ENCODE measurements at regions not wholly inside any gene's neighbourhood (a gene's known extent, or its start where the extent isn't known, plus 50 kb on each side); places are given as distances from the start of the nearest gene placed in this dataset.

DNA sequence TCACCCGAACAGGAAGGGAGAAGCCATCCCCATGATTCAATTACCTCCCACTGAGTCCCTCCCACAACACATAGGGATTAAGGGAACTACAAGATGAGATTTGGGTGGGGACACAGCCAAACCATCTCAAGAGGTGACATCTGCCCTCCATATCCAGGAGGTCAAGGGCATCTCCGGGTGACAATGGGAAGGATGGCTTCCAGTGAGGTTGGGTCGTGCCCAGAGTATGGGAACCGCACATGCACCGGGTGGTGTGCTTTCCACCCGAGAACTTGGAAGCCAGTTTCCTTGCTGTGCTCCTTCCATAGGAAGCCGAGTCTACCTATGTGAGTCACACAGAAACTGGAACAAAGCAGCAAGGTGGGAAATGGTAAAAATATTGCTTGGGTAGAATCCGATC is 216.9 kb upstream of the SALL3 start:
- H3K9me3 Mint-ChIP-seq = peaks cover 8% of the 10 kb centered on the region
- DNase-seq (ENCODE audit: low spot score) = no peak
- H3K36me3 Mint-ChIP-seq (ENCODE audit: low read depth) = no peaks in the 10 kb centered on the region
- H3K27me3 Mint-ChIP-seq (ENCODE audit: low read depth) = no peaks in the 10 kb centered on the region
- no peak overlapping the region for H3K4me3 Mint-ChIP-seq
- no peak overlapping the region for H3K27ac Mint-ChIP-seq
- H3K4me1 Mint-ChIP-seq (ENCODE audit: low read depth) = no peaks in the 10 kb centered on the region

DNA sequence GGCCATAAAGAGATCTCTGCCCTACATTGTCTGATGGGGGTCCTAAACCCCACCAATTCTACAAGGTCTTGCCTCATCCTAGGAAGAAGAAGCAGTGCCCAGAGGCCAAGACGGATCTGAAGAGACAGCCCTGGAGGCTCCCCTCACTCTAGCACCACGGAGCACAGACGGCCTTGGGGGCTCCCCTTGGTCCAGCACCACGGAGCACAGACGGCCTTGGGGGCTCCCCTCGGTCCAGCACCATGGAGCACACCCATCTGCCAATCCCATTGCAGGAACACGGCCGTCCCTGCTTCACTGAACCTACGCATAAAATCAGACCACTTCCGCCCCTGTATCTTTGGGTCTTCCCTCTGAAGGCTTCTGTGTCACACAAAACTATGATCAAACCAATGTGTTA is 215.1 kb upstream of the SALL3 start:
- no peak overlapping the region for H3K27ac Mint-ChIP-seq
- no peak overlapping the region for H3K4me3 Mint-ChIP-seq
- H3K36me3 Mint-ChIP-seq (ENCODE audit: low read depth) = no peaks in the 10 kb centered on the region
- peaks cover 8% of the 10 kb centered on the region for H3K9me3 Mint-ChIP-seq
- no peak for DNase-seq (ENCODE audit: low spot score)
- H3K4me1 Mint-ChIP-seq (ENCODE audit: low read depth) = no peaks in the 10 kb centered on the region
- no peaks in the 10 kb centered on the region for H3K27me3 Mint-ChIP-seq (ENCODE audit: low read depth)

GRCh38 chr18:78765142-78765541 is 214.5 kb upstream of the SALL3 start:
- peaks cover 8% of the 10 kb centered on the region for H3K9me3 Mint-ChIP-seq
- H3K27me3 Mint-ChIP-seq (ENCODE audit: low read depth) = no peaks in the 10 kb centered on the region
- DNase-seq (ENCODE audit: low spot score) = no peak
- H3K36me3 Mint-ChIP-seq (ENCODE audit: low read depth) = no peaks in the 10 kb centered on the region
- H3K4me1 Mint-ChIP-seq (ENCODE audit: low read depth) = no peaks in the 10 kb centered on the region
- no peak overlapping the region for H3K4me3 Mint-ChIP-seq
- no peak overlapping the region for H3K27ac Mint-ChIP-seq

DNA sequence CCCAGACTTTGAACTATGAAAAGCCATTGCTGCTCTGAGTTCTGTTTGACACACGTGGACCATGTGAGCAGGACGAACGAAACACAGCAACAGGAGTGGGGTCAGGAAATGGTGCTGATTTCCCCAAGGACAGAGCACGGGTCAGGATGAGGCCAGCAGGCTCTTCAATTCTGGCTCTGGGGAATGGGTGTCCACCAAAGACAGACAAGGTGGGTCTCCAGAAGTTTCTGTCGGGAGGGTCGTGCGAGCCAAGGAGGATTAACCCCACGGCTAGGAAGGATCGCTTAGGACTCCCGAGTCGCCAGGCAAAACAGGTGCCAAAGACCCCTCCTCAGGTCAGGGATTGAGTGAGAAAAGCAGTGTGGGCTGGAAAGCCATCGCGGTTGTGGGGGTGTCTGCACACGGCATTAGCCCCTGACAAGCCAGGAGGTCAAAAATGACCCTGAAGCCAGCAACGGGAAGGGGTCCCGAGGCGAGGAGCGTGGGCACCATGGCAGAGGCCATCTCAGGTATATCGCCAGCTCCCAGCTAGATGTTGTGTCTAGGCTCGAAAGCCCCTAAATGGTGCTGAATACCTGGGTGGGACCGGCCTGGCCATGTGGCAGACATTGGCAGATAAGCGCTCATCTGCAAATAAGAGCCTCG is 213.9 kb upstream of the SALL3 start:
- Mint-ChIP-seq H3K9me3 (peaks cover 8% of the 10 kb centered on the region), H3K27ac (no peak overlapping the region), H3K4me1 (ENCODE audit: low read depth) (no peaks in the 10 kb centered on the region), H3K27me3 (ENCODE audit: low read depth) (no peaks in the 10 kb centered on the region), H3K4me3 (no peak overlapping the region), H3K36me3 (ENCODE audit: low read depth) (no peaks in the 10 kb centered on the region)
- DNase-seq (ENCODE audit: low spot score) = no peak

GRCh38 chr18:78766651-78767533 is 212.7 kb upstream of the SALL3 start:
- Mint-ChIP-seq H3K27me3 (ENCODE audit: low read depth) (no peaks in the 10 kb centered on the region), H3K9me3 (peaks cover 8% of the 10 kb centered on the region), H3K27ac (no peak overlapping the region), H3K4me1 (ENCODE audit: low read depth) (no peaks in the 10 kb centered on the region), H3K4me3 (no peak overlapping the region), H3K36me3 (ENCODE audit: low read depth) (no peaks in the 10 kb centered on the region)
- no peak for DNase-seq (ENCODE audit: low spot score)

- Mint-ChIP-seq H3K4me1 (ENCODE audit: low read depth) (no peaks in the 10 kb centered on the region), H3K27me3 (ENCODE audit: low read depth) (no peaks in the 10 kb centered on the region), H3K4me3 (no peak overlapping the region), H3K27ac (no peak overlapping the region), H3K9me3 (peaks cover 4% of the 10 kb centered on the region), H3K36me3 (ENCODE audit: low read depth) (no peaks in the 10 kb centered on the region)
- DNase-seq (ENCODE audit: low spot score) = no peak
These were observed 212.0 kb upstream of the SALL3 start for GRCh38 chr18:78767648-78768071.

GRCh38 chr18:78768221-78768620 is 211.4 kb upstream of the SALL3 start:
- Mint-ChIP-seq H3K27me3 (ENCODE audit: low read depth) (no peaks in the 10 kb centered on the region), H3K4me1 (ENCODE audit: low read depth) (no peaks in the 10 kb centered on the region), H3K4me3 (no peak overlapping the region), H3K9me3 (peaks cover 4% of the 10 kb centered on the region), H3K27ac (no peak overlapping the region), H3K36me3 (ENCODE audit: low read depth) (no peaks in the 10 kb centered on the region)
- no peak for DNase-seq (ENCODE audit: low spot score)

DNA sequence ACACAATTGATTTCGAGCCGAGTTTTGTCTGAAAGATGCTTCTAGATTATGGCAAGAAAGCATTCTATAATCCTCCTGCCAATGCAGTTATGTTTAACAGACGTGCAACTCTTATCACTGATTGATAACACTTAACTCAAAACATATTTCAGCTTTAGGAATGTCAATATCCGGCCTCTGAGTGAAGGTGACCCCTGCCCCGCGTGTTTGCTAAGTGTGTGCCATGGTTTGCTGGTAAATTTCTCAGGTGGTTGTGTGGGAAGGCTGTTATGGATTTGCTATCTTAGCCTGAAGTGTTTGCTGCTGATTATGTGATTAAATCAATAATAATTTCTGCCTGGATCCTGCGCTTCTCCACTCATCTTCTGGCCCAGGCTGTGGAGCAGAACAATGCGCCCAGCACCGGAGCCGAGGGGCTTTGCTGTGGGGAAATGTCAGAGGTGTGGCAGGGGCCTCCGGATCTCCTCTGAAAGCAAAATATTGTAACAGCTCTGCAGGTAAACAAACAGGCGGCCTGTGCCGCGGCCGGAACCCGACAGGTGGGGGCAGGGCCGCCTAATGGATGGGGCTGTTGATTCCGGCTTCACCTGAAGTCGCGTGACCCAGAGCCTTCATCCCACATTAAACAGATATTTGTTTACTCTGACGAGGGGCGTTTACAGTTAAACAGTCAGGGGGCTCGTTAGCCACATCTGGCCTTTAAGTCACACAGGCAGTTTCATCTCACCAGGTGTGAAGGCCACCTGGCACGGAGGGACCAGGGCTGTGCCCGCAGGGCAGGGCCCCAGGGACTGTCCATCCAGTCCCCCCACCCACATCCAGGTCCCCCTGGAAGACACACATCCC is 210.7 kb upstream of the SALL3 start:
- Mint-ChIP-seq H3K4me1 (ENCODE audit: low read depth) (no peaks in the 10 kb centered on the region), H3K9me3 (no peaks in the 10 kb centered on the region), H3K27ac (no peak overlapping the region), H3K36me3 (ENCODE audit: low read depth) (no peaks in the 10 kb centered on the region), H3K27me3 (ENCODE audit: low read depth) (no peaks in the 10 kb centered on the region), H3K4me3 (no peak overlapping the region)
- no peak for DNase-seq (ENCODE audit: low spot score)

DNA sequence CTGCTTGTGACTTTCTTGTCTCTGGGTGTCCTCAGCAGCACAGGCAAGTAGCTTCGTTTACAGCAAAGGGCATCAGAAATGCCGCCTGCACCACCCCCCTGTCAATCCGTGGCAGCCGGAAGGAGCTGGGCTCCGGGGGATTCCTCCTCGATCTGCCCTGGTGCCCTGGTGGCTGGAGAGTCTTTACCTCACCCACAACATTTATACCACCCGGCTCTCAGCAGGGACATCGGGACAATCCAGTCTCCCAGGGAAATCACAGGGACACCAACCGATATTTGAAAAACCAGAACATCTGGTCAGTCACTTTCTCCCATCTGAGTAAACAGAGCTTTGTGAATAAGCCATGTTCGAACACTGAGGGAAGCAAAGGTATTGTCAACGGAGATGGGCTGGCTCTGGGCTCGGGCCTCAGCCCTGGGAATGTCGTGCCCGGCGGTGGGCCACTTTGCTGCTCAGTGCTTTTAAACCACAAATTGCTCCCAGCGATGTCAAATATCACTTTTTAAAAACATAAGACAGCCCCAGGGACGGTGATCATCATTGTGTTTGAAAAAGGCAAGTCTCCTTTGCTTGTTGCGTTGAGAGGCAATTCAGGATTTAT is 210.0 kb upstream of the SALL3 start:
- no peak overlapping the region for H3K27ac Mint-ChIP-seq
- no peaks in the 10 kb centered on the region for H3K27me3 Mint-ChIP-seq (ENCODE audit: low read depth)
- H3K36me3 Mint-ChIP-seq (ENCODE audit: low read depth) = no peaks in the 10 kb centered on the region
- DNase-seq (ENCODE audit: low spot score) = no peak
- H3K4me3 Mint-ChIP-seq = no peak overlapping the region
- H3K4me1 Mint-ChIP-seq (ENCODE audit: low read depth) = no peaks in the 10 kb centered on the region
- no peaks in the 10 kb centered on the region for H3K9me3 Mint-ChIP-seq

DNA sequence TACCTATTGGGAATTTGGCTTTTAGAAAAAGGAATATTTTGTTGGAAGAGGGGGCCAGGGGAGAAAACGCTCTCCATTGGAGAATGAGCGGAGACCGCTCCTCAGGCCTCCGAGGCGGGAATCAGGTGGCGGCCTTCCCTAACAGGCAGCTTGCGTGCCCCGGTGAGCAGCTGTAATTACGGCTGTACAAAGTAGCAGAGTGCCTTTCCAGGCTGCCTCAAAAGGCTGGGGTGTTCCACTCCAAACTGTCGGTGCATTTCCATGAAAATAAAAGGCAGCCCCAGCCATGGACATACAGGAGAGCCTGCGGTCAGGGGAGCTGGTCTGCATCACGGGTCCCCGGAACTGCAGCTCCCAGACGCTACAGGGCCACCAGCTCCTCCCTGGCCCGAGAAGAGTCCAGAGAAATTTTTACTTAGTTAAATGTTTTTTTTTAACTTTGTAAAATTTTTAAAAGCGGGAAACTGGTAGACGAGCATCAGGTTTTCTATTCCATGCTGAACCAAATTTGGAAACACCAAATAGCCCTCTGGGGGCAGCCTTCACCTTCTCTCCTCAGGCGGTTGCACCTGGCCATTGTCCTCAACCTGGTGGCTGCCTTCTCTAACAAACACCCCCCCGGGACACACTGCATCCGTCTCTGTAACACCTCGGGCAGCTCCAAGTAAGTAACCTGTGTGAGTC is 209.3 kb upstream of the SALL3 start:
- DNase-seq (ENCODE audit: low spot score) = no peak
- Mint-ChIP-seq H3K27ac (no peak overlapping the region), H3K4me1 (ENCODE audit: low read depth) (no peaks in the 10 kb centered on the region), H3K36me3 (ENCODE audit: low read depth) (no peaks in the 10 kb centered on the region), H3K27me3 (ENCODE audit: low read depth) (no peaks in the 10 kb centered on the region), H3K4me3 (no peak overlapping the region), H3K9me3 (no peaks in the 10 kb centered on the region)

DNA sequence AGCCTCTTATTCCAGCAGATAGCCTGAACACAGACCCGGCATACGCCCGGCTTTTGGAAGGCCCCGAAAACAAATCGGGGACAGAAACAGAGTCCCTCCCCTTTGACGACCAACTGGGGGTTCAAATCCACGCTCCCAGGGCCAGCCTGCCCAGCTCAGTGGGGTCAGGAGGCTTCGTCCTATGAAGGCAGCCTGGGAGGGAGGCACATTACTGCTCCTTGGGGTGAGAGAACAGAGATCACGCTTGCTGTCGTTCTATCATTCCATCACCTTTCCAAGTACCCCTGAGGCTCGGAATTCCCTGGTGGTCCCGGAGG is 208.8 kb upstream of the SALL3 start:
- Mint-ChIP-seq H3K4me3 (no peak overlapping the region), H3K36me3 (ENCODE audit: low read depth) (no peaks in the 10 kb centered on the region), H3K27ac (no peak overlapping the region), H3K9me3 (no peaks in the 10 kb centered on the region), H3K27me3 (ENCODE audit: low read depth) (no peaks in the 10 kb centered on the region), H3K4me1 (ENCODE audit: low read depth) (no peaks in the 10 kb centered on the region)
- no peak for DNase-seq (ENCODE audit: low spot score)

GRCh38 chr18:78771496-78772359 is 207.9 kb upstream of the SALL3 start:
- Mint-ChIP-seq H3K27me3 (ENCODE audit: low read depth) (no peaks in the 10 kb centered on the region), H3K4me3 (no peak overlapping the region), H3K4me1 (ENCODE audit: low read depth) (no peaks in the 10 kb centered on the region), H3K36me3 (ENCODE audit: low read depth) (no peaks in the 10 kb centered on the region), H3K9me3 (no peaks in the 10 kb centered on the region), H3K27ac (no peak overlapping the region)
- DNase-seq (ENCODE audit: low spot score) = no peak
